CD4-positive, alpha-beta T cell treated with Interleukin-6 for 4 hours (primary cell): ENCODE measurements at regions not wholly inside any gene's neighbourhood (a gene's known extent, or its start where the extent isn't known, plus 50 kb on each side); places are given as distances from the start of the nearest gene placed in this dataset.
"Not testable (repeated sequence)": the region's sequence is repeated elsewhere in the genome, so short reads cannot be mapped to it uniquely, and the experiment has no call there.

Experiments used
- DNase-seq: peaks from one replicate; pipeline ENCODE4 v3.0.0-alpha.2; 2020; ENCODE audit warnings: mixed read lengths

GRCh38 chr5:2375757-2376250 is 375.7 kb downstream of the IRX2 start:
- no peak for DNase-seq

GRCh38 chr5:2375291-2375690 is 376.2 kb downstream of the IRX2 start:
- no peak for DNase-seq

DNA sequence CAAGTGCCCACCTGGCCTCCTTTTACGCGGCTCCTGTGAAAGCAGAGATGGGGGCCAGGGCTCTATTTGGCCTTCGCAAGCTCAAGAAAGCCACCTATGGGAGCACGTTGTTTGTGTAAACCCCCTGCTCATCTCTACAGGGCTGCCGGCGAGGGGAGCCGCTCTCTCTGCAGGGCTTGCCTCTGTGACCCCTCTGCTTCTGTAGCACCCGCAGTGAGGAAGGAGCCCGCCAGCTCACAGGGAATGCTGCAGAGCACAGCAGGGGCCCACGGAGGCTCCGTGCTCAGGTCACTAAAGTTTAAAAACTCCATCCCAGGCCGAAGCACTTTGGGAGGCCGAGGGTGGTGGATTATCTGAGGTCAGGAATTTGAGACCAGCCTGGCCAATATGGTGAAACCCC is 376.8 kb downstream of the IRX2 start:
- DNase-seq: no peak

DNA sequence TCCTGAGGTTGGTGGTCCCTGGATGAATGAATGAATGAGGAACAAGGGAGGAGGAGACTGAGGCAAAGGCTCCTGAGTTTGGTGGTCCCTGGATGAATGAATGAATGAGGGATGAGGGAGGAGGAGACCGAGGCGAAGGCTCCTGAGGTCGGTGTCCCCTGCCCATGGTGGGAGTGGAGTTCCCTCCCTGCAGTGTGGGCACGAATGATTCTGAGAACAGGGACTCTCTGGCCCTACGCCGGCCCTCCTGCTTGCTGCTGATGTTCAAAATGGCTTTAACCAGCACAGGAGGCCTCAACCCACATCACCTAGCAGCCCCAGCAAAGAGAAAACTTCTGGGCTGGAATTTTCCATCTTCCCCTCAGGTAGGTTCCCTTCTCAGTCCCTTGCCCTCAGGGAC is 377.8 kb downstream of the IRX2 start:
- no peak for DNase-seq

DNA sequence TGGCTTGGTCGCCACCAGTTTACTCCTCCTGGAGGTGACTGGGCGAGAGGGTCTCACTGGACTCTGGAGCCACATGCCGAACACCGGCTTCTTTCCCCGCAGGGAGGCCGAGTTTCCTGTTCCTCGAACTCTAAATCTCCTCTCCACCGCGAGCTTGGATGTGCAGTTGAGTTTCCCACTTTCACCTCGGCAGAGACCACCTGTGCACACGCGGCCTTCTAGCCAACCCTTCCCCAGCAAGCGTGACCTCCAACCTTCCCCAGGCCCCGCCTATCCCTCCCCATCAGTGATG is 380.1 kb downstream of the IRX2 start:
- no peak for DNase-seq

- DNase-seq: no peak
Observed at GRCh38 chr5:2370626-2371418, 380.7 kb downstream of the IRX2 start.

- DNase-seq: no peak
Observed at GRCh38 chr5:2369178-2369577, 382.3 kb downstream of the IRX2 start.

DNA sequence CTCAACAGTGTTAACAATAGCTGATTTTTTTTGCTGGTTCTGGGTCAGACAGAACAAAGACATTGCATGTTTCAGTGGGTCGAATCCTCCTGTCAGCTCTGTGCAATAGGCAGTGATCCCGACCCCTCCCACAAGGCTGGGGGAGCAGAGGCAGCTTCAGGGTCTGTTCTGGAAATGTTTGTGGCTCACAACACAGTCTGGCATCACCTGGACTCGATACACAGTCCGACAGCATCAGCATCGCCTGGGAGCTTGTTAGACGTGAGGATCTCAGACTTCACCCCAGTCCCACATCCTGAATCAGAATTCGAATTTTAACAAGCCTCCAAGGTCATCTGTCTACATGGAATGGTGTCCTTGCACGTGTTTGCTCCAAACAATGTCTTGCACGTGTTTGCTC is 384.7 kb downstream of the IRX2 start:
- DNase-seq: no peak

DNA sequence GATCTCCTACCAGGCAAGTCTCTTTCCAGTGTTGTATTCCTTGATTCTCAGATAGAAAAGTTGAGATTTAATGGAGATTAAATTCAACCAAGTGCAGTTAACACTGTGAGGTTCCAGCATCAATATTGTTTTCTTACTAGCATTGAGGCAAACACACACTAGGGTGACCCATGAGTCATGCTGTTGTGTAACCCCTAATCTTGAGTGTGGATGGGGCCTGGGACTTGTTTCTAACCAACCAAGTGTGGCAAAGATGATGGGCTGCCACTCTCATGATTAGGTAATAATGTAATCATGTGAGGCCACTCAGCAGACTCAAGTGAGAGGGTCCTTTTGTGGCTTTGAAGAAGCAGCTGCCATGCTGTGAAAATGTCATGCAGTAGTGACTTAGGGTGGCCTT is 394.2 kb downstream of the IRX2 start:
- DNase-seq: no peak

DNA sequence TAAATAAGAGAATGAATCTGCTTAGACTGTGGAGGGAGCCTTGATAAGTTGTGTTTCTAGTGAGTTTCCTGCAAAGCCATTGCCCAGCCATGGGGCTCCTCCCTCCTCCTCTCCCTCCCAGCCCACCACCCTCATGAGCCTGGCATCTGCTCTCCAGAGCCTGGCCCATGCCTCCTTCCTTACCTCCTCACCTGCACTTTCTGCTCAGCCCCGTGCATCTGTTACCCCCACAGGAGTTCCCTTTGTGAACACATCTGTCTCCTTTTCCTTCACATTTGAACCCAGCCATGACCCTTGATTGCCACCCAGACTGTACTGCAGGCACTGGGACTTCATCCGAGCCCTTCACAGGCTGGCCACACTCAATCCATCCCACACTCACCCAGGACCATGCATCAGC is 395.6 kb downstream of the IRX2 start:
- no peak for DNase-seq

DNA sequence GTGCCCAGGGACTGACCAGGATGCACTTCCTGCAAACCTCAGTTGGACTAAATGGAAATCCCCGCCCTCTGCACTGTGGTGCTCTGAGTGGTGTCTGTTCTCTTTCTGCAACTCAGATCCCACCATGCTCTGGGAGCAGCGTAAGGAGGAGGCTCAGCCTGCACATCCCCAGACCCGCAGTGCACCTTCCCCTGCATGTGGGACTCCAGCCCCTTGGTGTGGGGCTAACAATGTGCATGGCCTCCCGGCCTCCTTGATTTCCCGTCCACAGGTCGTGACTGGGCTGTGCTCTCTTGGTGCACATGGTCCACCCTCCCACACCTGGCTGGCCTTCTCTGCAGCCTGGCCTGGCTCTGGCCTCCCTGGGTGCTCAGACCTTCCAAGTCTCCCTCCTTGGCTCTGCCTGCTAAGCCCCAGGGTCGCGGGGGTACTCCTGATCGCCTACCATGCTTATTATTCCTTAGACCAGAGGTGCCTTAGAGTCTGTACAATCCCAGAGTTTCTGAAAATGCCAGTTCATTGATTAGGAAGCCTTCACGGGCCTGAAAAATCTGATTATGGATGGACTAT is 397.5 kb downstream of the IRX2 start:
- DNase-seq: no peak

GRCh38 chr5:2353211-2353610 is 398.3 kb downstream of the IRX2 start:
- DNase-seq: no peak

DNA sequence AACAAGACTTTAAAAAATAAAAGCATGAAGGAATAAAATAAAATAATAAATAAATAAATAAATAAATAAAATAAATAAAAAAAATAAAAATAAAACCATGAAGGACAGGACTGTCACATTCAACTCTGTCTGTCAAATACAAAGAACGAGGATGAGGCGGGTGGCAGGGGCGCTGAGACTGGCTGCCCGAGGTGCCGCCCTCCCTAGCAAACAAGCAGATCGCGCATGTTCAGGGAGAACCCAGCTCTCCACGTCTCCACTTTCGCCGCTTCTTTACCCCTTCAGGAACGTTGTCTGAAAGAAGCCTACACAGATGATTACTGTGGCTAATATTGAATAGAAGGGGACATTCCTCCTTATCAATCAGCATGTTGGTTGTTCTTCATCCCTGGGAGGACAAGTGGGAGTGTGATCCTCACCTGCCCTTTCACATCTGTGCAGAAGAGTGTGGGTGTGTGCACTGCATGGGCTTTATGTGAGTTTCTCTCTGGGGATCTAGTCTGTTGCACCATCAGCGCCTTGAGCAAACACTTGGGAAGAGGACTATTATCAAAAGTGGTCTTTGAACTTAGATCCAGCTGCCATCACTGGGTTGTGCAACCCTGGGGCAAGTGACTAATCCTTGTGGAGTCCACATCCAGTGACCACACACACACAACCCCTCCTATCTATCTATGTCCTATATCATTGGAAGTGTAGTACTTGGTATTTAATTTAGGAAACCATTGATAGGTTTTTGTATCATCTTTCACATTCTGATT is 399.2 kb downstream of the IRX2 start:
- no peak for DNase-seq

DNA sequence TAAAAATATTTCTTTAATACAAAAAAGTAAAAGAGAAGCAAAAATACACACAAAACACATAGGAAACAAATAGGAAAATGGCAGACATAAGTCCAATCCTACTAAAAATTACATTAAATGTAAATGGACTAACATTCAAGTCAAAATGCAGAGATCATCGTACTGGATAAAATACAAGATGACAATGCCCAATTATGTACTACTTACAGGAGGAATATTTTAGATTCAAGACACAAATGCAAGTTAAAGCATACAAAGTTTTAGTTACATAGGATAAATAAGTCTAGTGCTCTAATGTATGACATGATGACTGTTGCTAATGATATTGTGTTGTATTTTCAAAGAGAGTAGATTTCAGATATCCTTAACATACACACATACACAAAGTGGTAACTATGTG is 401.7 kb downstream of the IRX2 start:
- not testable (repeated sequence) for DNase-seq

GRCh38 chr5:2338686-2339085 is 412.8 kb downstream of the IRX2 start:
- DNase-seq: no peak

DNA sequence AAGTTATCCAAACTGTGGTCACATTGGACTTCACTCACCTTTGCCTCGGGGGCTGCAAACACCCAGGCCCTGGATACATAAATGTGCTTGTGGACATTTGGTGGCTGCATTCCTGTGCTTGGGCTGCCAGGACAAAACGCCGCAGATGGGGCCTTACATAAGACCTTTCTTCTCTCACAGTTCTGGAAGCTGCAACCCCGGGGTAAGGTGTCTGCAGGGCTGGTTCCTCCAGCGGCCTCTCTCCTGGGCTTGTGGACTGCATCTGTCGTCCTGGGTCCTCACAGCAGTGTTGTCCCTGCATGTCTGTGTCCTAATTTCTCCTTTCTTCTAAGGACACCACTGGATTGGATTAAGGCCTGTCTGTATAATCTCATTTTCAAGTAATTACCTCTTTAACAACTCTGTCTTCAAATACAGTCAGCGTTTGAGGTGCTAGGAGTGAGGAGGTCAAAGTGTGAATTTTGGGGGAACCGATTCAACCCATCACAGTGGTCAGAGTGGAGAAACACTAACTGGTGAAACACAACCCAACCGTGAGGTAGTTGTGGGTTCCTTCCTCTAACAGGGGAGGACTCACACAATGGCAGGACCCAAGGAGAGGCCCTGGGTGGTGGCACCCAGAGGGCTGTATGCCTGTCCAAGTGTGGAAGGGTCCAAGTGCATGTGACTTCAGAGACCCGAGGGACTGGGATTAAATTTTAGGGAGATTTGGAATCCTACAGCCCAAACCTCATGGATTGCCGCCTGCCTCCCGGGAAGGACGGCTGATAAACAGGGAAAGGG is 415.6 kb downstream of the IRX2 start:
- DNase-seq: no peak

DNA sequence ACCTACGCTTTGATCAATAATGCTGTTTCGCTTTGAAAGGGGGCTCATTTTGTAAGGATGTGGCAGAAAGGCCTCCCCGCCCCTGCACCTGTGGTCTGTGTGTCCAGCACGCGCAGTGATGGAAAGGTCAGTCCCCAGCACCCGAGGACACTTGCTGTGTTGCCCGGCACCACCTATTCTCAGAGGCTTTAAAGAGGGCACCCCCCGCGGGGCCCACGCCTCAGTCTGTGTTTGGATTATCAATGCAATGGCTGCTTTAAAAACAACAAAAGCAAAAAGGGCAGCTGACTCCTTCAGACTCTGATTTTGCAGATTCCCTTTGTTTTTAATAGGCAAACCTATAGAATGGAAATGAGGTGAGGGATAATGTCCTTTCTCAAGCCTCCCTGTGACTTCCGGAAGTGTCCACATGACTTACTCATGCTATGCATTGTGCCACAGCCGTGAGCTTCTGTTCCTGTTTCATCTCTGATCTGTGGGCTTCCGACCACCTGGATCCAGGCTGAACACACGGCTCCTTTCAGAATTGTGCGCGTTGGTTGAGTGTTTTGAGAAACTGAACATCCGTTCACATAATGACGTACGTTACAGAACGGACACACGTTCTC is 416.2 kb downstream of the IRX2 start:
- no peak for DNase-seq

GRCh38 chr5:2334719-2335118 is 416.8 kb downstream of the IRX2 start:
- no peak for DNase-seq

DNA sequence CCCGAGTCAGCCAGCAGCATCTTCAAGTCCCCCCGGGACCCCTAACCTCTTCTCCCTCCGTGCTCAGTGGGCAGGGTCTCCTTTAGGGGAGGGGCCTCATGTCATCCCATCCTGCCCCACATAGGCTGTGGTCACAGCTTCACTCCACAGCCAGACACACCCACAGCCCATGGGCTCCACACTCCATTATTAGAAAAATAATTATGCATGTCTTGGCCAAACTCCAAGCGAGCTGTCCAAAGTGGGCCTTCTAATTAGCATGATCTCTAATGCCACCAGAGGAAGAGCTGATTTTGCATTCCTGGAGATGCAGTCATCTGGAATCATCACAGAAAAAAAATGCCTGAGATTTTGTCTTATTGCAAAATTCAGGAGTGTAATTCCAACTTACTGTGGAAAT is 418.2 kb downstream of the IRX2 start:
- DNase-seq: no peak

GRCh38 chr5:2332521-2332920 is 419.0 kb downstream of the IRX2 start:
- DNase-seq: no peak

- DNase-seq: no peak
Observed at GRCh38 chr5:2330325-2331130, 420.9 kb downstream of the IRX2 start.

- DNase-seq: no peak
Observed at GRCh38 chr5:2329741-2330140, 421.7 kb downstream of the IRX2 start.
